ENCODE measurements at regions not wholly inside any gene's neighbourhood (a gene's known extent, or its start where the extent isn't known, plus 50 kb on each side); places are given as distances from the start of the nearest gene placed in this dataset.
"Not testable (repeated sequence)": the region's sequence is repeated elsewhere in the genome, so short reads cannot be mapped to it uniquely, and the experiment has no call there.

GRCh38 chr3:104437891-104438290 is 928.8 kb upstream of the ALCAM start:
- no peak for FAIRE-seq

GRCh38 chr3:104438706-104439105 is 928.0 kb upstream of the ALCAM start:
- FAIRE-seq = no peak

GRCh38 chr3:104445252-104445919 is 921.3 kb upstream of the ALCAM start:
- not testable (repeated sequence) for FAIRE-seq

GRCh38 chr3:104447681-104448080 is 919.0 kb upstream of the ALCAM start:
- no peak for FAIRE-seq

- FAIRE-seq = no peak
These were observed 914.0 kb upstream of the ALCAM start for GRCh38 chr3:104452697-104453096.

GRCh38 chr3:104458657-104459056 is 908.1 kb upstream of the ALCAM start:
- no peak for FAIRE-seq

GRCh38 chr3:104460477-104461406 is 906.0 kb upstream of the ALCAM start:
- FAIRE-seq = no peak

GRCh38 chr3:104461431-104461830 is 905.3 kb upstream of the ALCAM start:
- FAIRE-seq = no peak

GRCh38 chr3:104472221-104472620 is 894.5 kb upstream of the ALCAM start:
- FAIRE-seq = no peak

GRCh38 chr3:104474011-104474410 is 892.7 kb upstream of the ALCAM start:
- FAIRE-seq = no peak

- FAIRE-seq = no peak
These were observed 863.7 kb upstream of the ALCAM start for GRCh38 chr3:104503022-104503421.

GRCh38 chr3:104510131-104510849 is 856.4 kb upstream of the ALCAM start:
- FAIRE-seq = no peak

- FAIRE-seq = no peak
These were observed 852.3 kb upstream of the ALCAM start for GRCh38 chr3:104514371-104514770.

GRCh38 chr3:104514776-104515175 is 851.9 kb upstream of the ALCAM start:
- FAIRE-seq = no peak

GRCh38 chr3:104519068-104519467 is 847.6 kb upstream of the ALCAM start:
- FAIRE-seq = no peak

GRCh38 chr3:104519468-104520227 is 847.1 kb upstream of the ALCAM start:
- FAIRE-seq = no peak

GRCh38 chr3:104520228-104520655 is 846.5 kb upstream of the ALCAM start:
- FAIRE-seq = no peak

GRCh38 chr3:104521606-104522336 is 844.9 kb upstream of the ALCAM start:
- no peak for FAIRE-seq

- no peak for FAIRE-seq
These were observed 843.6 kb upstream of the ALCAM start for GRCh38 chr3:104523136-104523535.

- FAIRE-seq = no peak
These were observed 839.8 kb upstream of the ALCAM start for GRCh38 chr3:104526901-104527401.

- no peak for FAIRE-seq
These were observed 835.8 kb upstream of the ALCAM start for GRCh38 chr3:104530934-104531333.

GRCh38 chr3:104536715-104537114 is 830.0 kb upstream of the ALCAM start:
- FAIRE-seq = no peak
